PC-3 (cell line): ENCODE measurements at regions not wholly inside any gene's neighbourhood (a gene's known extent, or its start where the extent isn't known, plus 50 kb on each side); places are given as distances from the start of the nearest gene placed in this dataset.

ENCODE experiments used
- EZH2 ChIP-seq: fragments of 300-600 bp; sonication (generic); IDR thresholded peaks from one replicate; pipeline ENCODE4 v1.6.1; 2017; ENCODE audit warnings: antibody characterized with exemption, mild to moderate bottlenecking, low read length; ENCODE audit not compliant: unreplicated experiment
- EZH2phosphoT487 ChIP-seq: fragments of 300-600 bp; sonication (generic); IDR thresholded peaks from 2 replicates; pipeline ENCODE4 v1.6.1; 2018; ENCODE audit warnings: mild to moderate bottlenecking, antibody characterized with exemption, low read length, borderline replicate concordance
- TF ChIP-seq, protein P1 (sequence below): fragments of 300-600 bp; sonication (generic); conservative IDR thresholded peaks from 2 replicates; pipeline ENCODE4 v1.5.1; 2017; ENCODE audit warnings: antibody characterized with exemption, low read depth, mild to moderate bottlenecking, low read length

DNA sequence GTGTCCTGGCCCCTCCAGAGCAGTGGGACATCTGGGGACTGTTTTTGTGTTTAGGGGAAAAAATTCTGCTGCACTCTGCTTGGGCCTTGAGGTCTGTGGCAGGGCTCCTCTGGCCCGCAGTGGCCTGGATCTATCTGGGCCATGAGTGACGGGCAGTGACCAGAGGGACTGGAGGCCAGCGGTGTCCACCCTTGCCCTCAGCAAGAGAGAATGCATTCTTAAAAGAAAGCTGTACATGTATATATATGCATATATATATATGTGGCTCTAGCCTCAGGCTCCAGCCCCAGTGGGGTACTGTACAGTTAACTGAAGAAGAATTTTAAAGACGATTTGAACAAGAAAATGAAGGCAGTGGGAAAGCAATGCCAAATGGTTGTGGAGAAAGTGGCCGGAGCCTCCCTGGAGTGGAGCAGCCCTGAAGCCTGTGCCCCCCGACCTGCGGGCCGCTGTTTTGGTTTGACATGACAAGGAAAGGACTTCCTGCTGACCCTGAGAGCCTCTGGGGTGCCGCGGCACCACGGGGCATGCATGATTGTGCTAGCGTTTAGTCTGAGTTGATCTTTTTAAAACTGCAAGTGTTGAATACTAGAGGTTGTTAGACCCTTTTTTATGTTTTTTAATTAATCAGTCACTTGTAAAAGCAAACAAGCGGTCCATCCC, 52.2 kb downstream of the PLXNA1 start:
- TF ChIP-seq EZH2 (no peak), EZH2phosphoT487 (no peak)
- TF ChIP-seq, protein P1, sequence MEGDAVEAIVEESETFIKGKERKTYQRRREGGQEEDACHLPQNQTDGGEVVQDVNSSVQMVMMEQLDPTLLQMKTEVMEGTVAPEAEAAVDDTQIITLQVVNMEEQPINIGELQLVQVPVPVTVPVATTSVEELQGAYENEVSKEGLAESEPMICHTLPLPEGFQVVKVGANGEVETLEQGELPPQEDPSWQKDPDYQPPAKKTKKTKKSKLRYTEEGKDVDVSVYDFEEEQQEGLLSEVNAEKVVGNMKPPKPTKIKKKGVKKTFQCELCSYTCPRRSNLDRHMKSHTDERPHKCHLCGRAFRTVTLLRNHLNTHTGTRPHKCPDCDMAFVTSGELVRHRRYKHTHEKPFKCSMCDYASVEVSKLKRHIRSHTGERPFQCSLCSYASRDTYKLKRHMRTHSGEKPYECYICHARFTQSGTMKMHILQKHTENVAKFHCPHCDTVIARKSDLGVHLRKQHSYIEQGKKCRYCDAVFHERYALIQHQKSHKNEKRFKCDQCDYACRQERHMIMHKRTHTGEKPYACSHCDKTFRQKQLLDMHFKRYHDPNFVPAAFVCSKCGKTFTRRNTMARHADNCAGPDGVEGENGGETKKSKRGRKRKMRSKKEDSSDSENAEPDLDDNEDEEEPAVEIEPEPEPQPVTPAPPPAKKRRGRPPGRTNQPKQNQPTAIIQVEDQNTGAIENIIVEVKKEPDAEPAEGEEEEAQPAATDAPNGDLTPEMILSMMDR: no peak
